Mammary epithelial cell (primary cell): ENCODE measurements at regions not wholly inside any gene's neighbourhood (a gene's known extent, or its start where the extent isn't known, plus 50 kb on each side); places are given as distances from the start of the nearest gene placed in this dataset.

Source experiments
- EZH2 ChIP-seq: IDR thresholded peaks from 2 replicates; pipeline ENCODE4 v1.6.1; 2012; ENCODE audit warnings: low read length, inconsistent platforms, borderline replicate concordance
- TF ChIP-seq, protein P1 (sequence below), 2 donors: IDR thresholded peaks in 1 of 2; conservative IDR thresholded peaks in 1 of 2; 2 replicates each; pipeline ENCODE4 v1.5.1; 2011 to 2012; ENCODE audit warnings: inconsistent platforms in 2 of 2, low read length in 2 of 2, mild to moderate bottlenecking in 2 of 2, control low read depth in 1 of 2, low read depth in 1 of 2; ENCODE audit not compliant: insufficient read depth in 1 of 2; ENCODE audit errors: extremely low read depth in 1 of 2

DNA sequence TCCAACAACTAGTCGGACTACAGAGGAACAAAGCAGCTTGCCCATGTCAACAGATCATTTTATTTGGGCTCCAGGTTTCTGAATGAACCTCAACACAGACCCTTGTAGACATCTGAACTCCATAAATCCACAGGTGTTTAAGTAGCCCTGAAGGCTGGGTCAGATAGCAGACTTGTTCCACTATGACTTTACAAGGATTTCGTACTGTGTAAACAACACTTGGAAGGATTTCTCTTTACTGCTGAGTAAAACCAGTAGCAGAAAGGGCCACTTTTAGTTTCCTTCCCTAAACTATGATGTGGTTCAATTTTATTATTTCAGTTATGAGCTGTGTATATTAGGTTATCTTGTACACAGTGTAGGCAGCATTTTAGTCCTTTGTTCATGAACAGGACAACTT is 316.4 kb upstream of the ADGRL2 start:
- TF ChIP-seq, protein P1, sequence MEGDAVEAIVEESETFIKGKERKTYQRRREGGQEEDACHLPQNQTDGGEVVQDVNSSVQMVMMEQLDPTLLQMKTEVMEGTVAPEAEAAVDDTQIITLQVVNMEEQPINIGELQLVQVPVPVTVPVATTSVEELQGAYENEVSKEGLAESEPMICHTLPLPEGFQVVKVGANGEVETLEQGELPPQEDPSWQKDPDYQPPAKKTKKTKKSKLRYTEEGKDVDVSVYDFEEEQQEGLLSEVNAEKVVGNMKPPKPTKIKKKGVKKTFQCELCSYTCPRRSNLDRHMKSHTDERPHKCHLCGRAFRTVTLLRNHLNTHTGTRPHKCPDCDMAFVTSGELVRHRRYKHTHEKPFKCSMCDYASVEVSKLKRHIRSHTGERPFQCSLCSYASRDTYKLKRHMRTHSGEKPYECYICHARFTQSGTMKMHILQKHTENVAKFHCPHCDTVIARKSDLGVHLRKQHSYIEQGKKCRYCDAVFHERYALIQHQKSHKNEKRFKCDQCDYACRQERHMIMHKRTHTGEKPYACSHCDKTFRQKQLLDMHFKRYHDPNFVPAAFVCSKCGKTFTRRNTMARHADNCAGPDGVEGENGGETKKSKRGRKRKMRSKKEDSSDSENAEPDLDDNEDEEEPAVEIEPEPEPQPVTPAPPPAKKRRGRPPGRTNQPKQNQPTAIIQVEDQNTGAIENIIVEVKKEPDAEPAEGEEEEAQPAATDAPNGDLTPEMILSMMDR (conservative IDR thresholded peaks at IDR 0.05 in 1 of 2, IDR thresholded peaks at IDR 0.05 in 1 of 2; ENCODE audit: extremely low read depth in 1 of 2, insufficient read depth in 1 of 2, low read depth in 1 of 2, low read length in 2 of 2), result no peak
- no peak for TF ChIP-seq EZH2
